ENCODE measurements at regions not wholly inside any gene's neighbourhood (a gene's known extent, or its start where the extent isn't known, plus 50 kb on each side); places are given as distances from the start of the nearest gene placed in this dataset.
"Not testable (repeated sequence)": the region's sequence is repeated elsewhere in the genome, so short reads cannot be mapped to it uniquely, and the experiment has no call there.

- peak; percentile 35 for DNase-seq (ENCODE audit: low spot score)
These were observed 203.7 kb downstream of the MN1 start for GRCh38 chr22:27597703-27598444.

- DNase-seq (ENCODE audit: low spot score), result no peak
These were observed 202.8 kb downstream of the MN1 start for GRCh38 chr22:27598792-27599191.

DNA sequence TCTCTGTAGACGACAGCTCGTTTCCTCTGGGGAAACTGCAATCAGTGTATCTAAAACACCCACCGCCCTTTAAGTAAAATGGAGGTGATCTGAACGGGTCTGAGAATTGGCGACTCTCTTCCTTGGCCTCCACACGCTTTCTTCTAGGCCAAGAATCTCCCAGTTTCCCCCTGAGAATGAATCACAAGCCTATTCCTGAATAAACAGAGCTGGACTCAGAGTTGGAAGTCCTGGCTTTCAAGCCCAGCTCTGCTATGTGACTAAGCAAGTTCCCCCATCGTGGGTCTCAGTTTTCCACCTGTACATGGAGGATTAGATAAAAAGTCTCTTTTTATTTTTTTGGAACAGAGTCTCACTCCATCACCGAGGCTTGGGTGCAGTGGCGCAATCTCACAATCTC is 200.4 kb downstream of the MN1 start:
- no peak for DNase-seq (ENCODE audit: low spot score)

DNA sequence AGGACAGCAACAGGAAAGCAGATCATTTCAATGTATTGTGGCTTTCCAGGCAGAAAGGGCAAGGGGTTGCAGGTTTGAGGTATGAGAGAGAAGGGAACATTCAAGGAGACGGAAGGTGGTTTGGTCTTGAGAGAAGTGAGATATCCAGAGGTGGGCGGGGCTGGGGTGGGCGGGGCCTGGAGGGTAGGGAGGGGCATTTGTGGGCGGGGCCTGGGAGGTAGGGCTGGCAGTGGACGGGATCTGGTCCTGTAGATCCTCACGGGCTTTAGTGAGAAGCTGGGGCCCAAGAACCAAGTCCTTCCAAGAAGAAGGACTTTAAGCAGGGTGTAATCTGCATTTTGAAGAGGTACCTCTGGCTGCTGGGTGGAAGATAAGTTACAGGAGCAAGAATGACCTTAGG is 199.2 kb downstream of the MN1 start:
- no peak for DNase-seq (ENCODE audit: low spot score)

DNA sequence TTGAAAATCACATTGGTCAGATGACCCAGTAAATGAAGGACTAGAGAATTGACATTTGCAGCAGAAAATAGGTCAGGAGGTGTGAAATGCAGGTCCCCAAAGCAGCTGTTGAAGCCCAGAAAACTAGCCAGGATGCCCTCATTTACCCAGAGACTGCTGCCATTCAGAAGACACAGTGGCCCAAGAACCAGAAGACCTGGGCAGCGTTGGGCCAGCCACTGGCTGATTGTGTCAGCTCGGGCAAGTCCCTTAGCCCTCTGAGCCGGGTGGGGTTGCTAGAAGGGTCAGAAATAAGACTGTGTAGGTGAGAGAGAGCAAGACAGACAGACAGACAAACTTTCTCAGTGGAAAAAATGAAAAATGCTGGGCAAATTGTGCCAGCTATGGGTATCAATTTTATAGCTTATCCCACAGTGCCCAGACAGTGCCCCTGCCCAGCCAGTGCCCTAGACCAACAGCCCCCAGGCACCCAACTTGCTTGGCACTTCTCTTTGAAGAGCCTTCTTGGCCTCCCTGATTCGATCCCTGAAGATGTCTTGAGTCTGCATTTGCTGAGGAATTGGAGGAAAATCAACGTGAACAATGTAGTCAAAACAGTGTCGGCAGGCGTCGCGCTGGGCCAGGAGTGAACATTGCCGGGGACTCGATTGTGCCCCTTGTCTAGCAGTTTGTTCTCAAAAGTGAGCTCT is 198.3 kb downstream of the MN1 start:
- no peak for DNase-seq (ENCODE audit: low spot score)

DNA sequence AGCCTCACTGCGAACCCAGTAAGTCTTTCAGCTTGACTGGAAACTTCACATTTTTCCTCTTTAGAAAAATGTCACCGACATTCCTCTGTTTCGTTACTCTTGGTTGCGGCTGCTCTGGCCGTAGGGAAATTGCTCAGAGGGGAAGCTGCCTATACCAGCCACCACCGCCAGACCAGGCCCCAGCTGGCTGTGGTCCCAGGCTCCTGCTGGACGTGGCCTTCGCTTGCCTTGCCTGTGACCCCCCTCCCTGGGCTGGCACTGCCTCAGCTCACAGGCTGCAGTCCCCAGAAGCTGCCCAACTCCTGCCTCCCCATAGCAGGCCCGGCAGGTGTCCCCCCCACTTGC is 197.8 kb downstream of the MN1 start:
- DNase-seq (ENCODE audit: low spot score), result no peak

GRCh38 chr22:27605390-27605789 is 196.2 kb downstream of the MN1 start:
- no peak for DNase-seq (ENCODE audit: low spot score)

GRCh38 chr22:27607750-27608149 is 193.8 kb downstream of the MN1 start:
- DNase-seq (ENCODE audit: low spot score), result not testable (repeated sequence)

GRCh38 chr22:27609451-27609888 is 192.1 kb downstream of the MN1 start:
- DNase-seq (ENCODE audit: low spot score), result no peak

GRCh38 chr22:27610164-27610563 is 191.4 kb downstream of the MN1 start:
- DNase-seq (ENCODE audit: low spot score), result not testable (repeated sequence)

DNA sequence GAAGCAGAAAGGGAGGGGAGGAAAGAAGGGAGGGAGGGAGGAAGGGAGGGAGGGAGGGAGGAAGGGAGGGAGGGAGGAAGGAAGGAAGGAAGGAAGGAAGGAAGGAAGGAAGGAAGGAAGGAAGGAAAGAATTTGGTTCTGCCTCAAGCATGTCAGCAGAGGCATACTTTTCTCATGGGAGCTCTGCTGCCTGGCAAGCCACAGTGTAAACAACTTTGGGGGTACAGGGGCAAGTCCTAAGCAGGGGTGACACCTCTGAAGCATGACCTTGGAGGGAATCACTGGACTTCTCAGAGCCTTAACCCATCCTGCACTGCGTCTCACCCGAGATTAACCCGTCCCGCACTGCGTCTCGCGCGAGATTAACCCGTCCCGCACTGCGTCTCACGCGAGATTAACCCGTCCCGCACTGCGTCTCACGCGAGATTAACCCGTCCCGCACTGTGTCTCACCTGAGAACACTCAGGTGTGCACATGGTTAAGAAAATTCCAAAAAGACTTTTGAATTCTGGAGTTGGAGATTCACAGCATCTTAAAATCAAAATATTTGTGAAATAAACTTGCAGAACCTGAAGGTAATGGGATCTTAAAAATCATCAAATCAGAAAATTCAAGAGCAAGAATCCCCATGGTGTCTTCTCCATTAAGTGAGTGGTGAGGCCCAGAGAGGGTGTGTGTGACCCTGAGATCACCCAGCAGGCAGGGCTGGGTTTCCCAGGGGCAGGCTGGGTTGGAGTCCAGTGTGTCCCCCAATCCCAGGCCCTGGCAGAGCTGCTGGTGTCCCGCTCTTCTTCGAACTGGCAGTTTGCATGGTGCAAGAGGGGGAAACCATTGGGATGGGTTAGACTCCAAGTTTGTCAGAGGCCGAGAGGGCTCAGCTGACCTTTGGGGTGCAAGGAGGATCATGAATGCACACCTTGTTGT is 190.4 kb downstream of the MN1 start:
- no peak for DNase-seq (ENCODE audit: low spot score)

GRCh38 chr22:27612115-27612514 is 189.4 kb downstream of the MN1 start:
- no peak for DNase-seq (ENCODE audit: low spot score)

DNA sequence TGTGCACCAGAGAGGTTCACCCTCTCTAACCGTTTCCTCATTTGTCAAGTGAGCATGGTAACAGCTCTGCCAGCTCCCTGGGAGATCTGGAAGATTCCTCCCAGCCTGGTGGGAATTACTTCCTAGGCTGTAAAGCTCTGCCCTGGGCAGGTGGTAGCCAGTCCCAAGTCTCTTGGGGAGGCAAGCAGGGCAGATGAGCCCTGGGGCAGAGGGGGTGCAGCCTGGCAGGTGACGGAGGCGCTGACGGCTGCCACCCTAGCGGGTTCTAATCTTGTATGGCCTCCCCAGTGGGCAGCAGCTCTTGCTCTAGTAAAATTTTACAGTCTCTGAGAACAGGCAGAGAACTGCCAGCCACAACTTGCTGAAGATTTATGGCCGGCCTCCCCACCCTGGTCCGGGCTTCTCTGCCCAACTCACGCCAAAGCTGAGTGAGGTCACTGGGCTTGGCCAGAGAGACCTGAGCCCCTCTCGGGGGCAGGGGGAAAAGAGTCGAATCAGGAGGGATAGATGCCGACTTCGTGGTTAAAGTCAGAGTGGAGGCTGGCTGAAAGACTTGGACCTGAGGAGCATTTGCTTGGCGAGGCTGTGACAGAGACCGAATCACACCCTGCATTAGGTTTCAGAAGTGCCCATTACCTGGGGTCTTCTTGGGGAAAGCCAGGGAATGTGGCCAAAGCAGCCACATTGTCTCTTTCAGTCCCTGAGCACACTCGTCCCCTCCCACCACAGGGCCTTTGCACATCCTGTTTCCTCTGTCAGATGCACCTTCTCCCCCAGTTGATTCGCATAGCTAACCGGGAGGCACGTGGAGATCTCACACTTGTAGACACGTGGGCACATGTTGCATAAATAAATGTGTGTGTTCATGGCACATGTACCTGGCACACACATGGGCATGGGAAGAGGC is 188.2 kb downstream of the MN1 start:
- no peak for DNase-seq (ENCODE audit: low spot score)

DNA sequence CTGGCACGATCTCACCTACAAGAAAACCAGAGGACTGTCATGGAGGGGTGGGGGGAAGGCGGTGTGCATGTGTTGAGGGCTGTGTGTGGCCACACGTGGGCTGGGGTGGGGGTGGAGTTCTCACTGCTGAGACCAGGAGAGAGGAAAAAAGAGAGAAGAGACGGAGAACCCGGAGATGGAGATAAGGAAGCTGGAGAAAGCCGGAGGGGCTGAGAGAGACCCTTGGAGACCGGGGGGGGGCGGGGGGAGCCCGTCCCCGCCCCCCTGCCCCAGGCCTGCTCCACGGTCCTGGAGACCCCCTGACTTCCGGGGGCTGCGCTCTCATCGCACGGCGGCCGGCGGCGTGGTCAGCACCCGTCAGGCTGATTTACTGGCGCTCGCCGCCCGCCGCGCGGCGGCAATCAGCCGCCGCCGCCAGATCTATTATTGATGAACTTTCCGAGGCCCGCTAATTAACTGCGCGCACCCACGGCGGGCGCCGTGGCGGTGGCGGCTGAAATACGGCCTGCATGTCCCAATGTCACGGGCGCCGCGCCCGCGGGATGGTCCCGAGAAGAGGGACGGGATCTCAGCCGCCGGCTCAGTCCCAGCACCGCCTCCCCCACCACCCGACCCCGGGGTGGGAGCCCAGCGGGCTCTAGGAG is 187.4 kb downstream of the MN1 start:
- no peak for DNase-seq (ENCODE audit: low spot score)

- DNase-seq (ENCODE audit: low spot score), result no peak
These were observed 186.9 kb downstream of the MN1 start for GRCh38 chr22:27614650-27615007.

DNA sequence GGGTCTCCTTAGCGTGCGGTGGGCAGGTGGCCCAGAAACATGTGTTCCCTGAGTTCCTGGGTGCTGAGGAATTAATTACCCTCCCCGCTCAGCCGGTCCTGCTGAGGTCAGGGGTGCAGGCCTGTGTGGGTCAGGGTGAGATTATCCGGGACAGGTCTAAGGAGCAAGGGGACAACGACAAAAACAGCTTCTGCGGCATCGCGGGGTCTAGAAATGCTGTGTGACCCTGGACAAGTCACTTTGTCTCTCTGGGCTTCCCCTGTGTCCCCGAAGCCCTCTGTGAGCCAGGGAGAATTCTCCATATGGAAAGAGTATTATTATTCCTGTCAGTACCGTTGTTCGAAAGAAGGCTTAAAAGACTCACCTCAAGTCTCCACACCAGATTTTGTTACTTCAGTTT is 186.1 kb downstream of the MN1 start:
- DNase-seq (ENCODE audit: low spot score), result no peak

DNA sequence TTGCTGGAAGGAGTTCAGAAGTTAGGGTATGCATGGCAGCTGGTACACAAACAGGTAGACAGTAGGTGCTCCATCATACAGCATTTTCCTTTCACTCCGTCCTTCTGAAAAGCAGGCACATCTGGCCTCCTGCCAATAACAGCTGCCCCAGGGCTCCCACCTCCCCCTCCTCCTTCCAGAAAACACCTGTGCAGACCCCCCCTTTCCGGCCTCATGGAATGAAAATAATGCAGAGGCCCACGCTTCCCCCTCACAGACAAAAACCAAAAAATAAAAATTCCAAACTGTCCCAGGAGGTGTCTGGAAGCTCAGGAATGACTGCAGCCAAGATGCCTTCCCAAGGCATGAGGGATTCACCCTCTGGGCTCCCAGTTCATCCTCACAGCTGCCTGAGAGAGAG is 185.5 kb downstream of the MN1 start:
- no peak for DNase-seq (ENCODE audit: low spot score)

DNA sequence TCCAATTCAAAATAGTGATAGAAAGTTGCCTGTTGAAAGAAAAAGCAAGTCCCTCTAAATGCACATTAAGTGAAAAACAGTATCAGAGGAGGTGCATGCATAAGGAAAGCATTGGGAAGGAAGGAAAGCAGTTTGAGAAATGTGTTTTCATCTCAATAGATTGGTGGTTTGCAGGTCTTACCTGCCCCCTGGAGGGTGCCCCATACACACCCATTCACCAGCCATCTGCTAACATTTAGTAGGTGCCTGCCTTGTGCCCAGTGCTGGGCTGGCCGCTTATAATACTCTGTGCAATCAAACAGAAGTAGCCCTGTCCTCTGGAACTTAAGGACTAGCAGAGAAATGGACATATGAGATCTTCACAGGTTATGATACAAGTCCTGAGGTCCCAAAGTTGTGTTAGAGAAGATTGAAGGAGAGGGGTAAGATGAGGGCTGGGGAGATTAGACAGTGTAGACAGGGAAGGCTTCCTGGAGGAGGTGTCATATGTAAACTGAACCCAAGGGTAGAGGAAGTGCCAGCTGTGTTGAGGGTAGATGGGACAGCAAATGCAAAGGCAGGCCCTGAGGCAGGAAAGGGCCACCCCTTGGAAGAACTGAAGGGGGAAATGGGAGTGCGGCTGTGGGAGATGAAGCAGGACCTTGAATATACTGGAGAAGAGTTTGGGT is 184.2 kb downstream of the MN1 start:
- DNase-seq (ENCODE audit: low spot score), result no peak

DNA sequence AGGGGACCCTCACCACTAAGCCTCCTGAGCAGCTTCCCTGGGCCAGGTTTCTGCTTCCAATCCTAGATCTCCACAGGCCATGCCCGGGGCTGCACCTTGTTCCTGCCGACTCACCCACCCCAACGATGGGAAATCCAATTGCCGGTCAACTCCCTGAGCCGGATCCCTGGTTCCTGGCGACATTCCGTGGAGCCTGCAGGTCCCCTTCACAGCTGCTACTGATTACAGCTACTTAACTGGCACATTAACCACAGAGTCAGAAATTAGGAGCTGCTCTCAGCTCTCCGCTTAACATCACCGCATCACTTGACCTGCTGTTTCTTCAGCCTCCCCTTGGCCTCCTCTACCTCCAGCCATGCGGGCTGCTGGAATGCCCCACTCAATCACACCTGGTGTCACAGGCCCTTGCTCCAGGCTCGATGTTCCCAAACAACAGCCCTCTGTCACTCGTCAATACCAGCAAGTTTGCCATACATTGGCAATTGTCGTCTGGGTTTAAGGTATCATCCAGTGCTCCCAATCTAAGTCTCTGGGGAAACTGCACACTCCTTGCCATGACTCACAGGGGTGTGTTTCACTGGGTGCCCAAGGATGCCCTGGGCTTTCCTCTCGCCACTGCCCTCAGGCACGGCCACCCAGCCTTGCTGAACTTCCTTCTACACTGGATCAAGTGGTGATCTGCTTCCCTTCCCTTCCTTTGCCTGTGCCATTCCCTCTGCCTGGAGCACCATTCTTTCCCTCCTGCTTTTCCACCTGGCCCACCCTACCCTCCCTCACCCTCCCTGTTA is 181.0 kb downstream of the MN1 start:
- no peak for DNase-seq (ENCODE audit: low spot score)
